ENCODE measurements at regions not wholly inside any gene's neighbourhood (a gene's known extent, or its start where the extent isn't known, plus 50 kb on each side); places are given as distances from the start of the nearest gene placed in this dataset.
A peak's percentile ranks its signal among the peaks of the same experiment; 100 is the strongest.

DNA sequence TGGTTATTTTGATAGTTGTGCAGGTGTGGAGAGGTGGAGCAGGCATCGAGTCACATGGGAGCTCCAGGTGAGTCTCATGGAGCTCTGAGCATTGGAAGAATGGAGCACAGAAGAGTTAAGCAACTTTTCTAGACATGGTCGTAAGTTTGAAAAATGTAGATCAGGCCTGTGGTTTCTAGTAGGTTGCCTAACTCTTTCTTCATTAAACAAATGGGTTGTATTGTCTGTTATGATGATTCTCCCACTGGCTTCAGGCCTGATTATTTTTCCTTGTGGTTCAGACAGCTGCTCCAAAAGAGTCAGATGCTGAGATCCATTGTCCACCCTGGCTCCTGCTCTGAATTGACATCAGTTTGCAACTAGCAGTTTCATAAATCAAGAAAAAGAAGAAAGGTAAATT is 80.3 kb upstream of the RPS23 start:
- peak; percentile 68 for DNase-seq (ENCODE audit: low read depth)

DNA sequence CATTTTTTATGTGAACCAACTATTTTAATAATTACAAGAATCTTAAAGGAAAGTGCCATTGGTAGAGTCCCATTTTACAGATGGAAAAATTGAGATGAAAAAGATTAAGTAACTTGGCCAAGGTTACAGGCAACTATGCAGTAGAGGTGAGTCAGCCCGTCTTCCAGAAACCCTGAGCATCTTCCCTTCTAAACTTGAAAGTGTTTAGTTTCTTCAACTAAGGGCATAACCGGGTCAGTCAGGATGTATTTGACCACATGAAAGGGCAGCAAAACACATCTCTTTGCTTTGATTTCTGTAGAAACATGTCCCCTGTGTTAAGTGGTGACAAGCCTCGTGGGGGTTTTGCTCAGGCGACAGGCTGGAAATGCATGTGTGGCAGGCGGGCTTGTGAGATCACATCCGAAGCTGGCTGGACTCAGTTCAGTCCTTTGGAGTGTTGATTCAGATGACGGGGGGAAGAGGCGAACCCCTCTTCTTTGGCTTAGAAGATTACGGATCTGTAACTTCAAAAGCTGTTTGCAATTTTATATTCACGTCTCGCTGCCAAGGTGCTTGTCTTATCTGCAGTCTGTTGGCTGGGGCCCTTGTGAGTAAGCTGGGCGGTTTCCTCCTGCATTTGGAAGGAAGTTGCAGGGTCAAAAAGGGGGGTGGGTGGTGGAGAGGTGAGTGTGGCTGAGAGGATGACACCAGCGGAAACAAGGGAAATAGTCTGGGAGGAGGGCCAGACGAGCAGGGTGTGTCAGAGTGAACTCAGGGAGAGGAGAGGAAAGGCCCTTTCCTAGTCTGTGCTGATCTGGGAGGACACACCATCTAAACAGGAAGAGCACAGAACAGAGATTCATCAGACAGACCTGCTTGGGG is 78.9 kb upstream of the RPS23 start:
- DNase-seq (ENCODE audit: low read depth) = peak; percentile 91

GRCh38 chr5:82356021-82356420 is 77.9 kb upstream of the RPS23 start:
- no peak for DNase-seq (ENCODE audit: low read depth)

DNA sequence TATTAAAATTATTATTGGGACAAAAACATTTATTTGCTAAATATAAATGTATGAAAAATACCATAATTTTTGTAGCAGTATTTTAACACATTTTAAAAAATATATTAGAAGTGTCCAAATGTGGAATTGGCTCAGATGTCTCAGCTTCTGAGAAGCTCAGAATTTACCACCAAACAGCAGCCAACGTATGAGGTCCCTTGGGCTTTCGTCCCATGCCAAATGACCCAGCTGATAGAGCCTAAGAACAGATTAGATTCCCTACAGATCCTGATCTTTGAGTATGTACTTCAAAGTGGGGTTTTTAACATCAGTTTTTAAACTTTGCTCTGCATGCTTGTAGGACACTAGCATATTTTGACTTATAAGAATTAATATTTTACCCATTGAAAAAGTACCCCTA is 77.3 kb upstream of the RPS23 start:
- no peak for DNase-seq (ENCODE audit: low read depth)

GRCh38 chr5:82355053-82355452 is 76.9 kb upstream of the RPS23 start:
- DNase-seq (ENCODE audit: low read depth) = no peak

GRCh38 chr5:82354543-82354942 is 76.4 kb upstream of the RPS23 start:
- DNase-seq (ENCODE audit: low read depth) = no peak

DNA sequence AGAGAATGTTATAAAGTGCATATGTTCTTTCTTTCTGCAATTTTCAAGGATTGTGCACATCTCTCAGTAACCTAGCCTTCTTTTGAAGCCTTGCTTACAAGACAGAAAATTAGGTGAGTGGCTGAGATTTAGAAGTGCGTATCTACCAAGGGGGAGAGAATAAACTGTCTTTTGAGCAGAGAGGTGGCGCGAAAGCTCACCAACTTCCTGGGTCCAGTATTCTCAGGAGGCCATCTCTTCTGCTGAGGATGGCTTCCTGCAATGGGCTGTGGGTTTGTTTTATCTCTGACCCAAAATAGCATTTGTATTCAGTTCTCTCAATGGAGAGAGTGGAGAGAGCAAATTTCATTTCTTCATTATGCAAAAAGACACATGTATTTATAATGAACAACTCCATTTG is 75.4 kb upstream of the RPS23 start:
- DNase-seq (ENCODE audit: low read depth) = no peak

DNA sequence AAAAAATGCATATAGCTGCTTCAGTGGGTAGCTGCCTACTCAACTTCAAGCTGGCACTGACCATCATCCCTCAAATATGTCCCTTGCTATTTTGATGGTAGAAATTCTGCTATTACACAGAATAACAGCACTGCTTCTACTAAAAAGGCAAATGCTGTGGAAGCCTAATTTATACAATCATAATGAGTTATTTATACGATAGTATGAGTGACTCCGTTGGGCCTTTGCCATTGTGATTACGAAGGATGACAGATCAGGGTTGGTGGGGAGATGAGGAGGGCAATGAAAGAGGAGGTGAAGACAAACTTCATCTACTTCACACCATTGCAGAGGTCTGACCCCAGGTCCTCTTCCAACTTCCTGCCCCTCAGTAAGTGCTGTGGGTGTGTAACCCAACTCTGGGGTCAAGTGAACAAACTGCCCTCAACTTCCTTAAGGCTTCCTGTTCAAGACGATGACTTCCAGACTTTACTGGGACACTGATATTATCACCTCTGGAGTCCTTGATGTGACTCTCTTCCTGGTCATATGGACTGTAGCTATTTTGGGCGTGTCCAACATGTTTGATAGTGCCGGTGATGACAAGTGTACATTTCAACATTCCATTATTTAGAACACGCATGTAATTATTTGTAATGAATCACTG is 74.1 kb upstream of the RPS23 start:
- no peak for DNase-seq (ENCODE audit: low read depth)

DNA sequence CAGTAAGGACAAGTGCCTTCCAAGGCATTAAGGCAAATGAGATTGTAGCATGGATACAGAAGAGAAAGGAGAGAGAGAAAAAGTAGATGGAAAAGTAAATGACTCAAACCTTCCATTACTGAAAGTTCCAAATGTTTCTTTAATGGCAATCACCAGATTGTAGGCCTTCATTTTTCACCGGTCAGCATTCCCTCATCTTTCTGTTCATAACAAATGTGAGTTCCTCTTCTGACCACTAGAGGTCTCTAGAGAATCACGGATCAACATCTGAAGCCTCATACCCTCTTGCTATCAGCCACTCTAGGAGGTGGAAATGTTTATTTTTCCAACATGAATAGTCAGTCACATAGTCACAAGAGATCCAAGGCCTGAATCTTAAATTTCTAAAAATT is 73.6 kb upstream of the RPS23 start:
- DNase-seq (ENCODE audit: low read depth) = peak; percentile 89

DNA sequence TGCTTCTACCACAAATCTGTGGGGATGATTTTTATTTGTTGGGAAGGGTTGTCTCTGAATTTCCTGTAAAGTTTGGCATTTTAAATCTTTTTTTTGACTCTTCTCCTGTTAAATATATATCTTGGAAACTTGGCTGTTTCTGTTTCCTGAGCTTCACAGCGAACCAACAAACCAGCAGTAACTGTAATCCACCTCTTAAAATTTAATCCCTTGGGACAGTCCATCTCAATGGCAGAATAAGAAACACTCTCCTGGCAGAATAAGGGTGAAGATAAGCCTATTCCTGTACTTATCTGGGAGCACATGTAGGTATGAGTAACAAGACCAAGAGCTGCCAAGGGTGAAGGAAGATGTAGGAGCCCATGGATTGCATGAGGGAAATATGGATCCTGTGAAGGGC is 73.1 kb upstream of the RPS23 start:
- no peak for DNase-seq (ENCODE audit: low read depth)

DNA sequence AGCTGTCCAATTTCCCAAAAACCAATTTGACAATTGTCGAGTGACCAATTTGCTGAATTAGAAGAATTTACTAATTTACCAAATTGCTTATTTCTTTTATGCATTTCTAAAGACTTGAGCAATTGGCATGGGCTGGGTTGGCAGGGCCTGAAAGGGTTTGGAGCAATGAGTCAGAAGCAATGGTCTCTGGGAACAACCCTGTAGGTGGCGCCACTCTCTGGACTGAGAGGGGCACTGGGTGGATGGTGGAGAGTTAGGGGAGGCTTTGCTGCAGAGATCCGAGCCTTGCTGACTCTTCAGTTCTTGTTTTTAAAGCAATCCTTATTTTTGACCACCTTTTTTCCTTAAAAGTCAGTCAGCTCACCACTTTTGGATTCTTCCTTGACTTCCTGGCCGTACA is 71.5 kb upstream of the RPS23 start:
- no peak for DNase-seq (ENCODE audit: low read depth)

DNA sequence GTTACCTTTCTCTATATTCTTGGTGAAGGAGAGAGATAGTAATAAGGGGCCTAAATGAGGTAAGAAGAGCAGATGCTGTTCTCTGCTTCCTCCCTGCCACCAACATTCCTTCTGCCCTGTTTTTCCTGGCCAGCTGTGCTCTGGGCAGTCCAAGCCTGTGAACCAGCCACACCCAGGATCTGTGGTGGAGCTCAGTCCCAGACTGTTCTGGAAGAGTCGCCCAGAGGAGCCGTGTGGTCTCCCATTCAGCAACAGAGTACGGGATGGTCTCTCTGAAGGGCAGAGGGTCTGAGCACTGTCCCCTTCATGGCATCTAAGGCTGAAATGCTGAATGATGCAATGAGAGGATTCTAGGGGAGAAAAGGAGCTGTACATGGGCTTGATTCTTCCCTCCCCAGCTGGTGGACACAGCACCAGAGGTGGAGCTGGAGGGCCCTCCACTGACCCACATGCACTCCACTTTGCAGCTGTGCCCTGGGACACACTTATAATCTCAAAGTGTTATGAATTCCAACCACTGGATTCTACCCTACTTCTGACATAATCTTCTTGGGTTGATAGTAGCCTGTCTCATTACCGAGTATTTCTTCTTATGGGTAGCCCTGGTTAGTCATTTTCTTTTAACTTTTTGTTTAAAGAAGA is 70.8 kb upstream of the RPS23 start:
- DNase-seq (ENCODE audit: low read depth) = peak; percentile 80

- peak; percentile 97 for DNase-seq (ENCODE audit: low read depth)
Observed at GRCh38 chr5:82347201-82347865, 69.2 kb upstream of the RPS23 start.

DNA sequence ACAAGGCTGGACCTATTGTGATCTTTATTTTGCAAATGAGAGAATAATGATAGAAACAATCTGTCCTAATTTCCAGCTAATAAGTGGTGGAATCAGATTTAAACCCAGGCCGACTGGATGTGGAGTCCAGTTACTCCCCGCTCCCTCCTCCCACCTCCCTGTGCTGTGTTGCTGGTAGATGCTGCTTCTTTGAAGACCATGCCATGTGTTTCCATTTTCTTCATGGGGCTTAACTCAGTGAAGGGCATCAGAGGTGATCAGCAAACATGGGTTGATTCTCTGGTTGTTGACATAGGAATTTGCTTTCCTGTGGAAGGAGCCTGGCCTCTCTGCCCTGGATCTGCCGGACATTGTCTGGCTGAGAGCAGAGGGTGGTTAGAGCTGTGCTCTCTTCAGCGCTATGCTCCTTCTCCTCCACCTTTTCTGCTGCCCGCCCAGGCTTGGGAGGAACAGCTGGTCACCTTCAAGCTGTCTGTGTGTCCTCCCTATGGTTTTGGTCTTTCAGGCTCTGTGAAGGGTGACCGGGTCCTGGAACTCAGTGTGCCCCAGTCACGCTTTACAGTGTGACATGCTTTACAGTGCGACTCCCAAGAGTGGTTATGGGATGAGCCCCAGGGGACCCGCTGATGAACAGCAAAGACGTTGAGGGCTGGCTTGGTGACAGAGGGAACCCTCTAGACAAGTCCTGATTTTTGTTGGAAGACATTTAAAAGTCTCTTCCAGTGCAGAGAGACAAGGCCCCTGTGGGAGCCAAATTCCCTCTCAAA is 68.4 kb upstream of the RPS23 start:
- DNase-seq (ENCODE audit: low read depth) = no peak

DNA sequence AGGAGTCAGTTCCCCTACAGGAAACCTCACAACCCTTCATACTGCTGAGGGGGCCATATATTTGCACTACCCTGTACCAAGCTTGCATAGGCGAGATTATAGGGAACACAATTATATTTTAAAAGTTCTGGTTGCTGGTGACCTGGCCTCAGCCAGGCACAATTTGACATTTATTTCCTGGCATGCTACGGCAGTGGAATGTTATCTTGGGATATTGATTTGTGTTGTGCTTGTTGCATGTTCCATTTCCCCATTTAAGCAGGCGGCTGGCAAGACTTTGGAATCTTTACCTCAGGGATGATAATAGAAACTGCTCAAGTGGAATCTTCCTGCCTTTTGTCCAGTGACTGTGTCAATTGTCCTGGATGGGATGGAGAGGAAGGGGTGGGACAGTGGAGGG is 67.0 kb upstream of the RPS23 start:
- no peak for DNase-seq (ENCODE audit: low read depth)

DNA sequence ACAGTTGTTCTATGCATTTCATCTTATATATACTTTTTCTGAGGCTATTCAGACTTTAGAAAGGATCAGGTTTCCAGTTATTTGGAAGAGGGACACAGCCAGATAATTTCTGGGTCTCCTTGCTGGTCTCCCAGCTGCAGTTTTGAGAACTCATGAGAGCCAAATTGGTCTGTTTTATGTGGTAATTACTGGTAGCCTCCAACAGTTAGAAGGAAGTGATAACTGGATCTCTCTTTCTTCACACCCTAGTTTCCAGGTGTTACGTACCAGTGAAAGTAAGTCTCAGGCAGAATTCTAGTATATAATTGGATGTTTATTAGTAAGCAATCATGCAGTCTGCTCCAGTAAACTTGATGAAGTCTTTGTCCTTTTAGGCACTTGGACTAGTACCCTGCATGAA is 63.2 kb upstream of the RPS23 start:
- DNase-seq (ENCODE audit: low read depth) = no peak

DNA sequence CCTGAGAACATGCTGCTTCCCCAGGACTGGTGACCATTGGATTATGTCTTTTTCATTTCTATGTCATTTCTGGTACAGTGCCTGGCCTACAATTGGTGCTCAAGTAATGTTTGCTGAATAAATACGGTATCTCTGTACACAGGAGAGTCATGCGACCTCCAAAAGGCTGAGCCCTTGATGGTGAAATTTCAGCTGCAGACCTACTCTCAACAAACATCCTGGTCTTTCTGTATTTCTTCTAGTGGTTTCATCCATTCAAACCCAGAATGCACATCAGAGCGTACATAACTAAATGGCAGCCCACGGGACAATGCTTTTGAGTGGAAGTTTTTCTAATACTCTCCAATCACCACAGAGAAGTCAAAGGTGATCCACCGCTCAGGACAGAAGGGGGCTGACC is 62.6 kb upstream of the RPS23 start:
- DNase-seq (ENCODE audit: low read depth) = no peak

- DNase-seq (ENCODE audit: low read depth) = no peak
Observed at GRCh38 chr5:82339792-82340191, 61.6 kb upstream of the RPS23 start.

GRCh38 chr5:82338771-82339373 is 60.7 kb upstream of the RPS23 start:
- no peak for DNase-seq (ENCODE audit: low read depth)

GRCh38 chr5:82336959-82337351 is 58.8 kb upstream of the RPS23 start:
- DNase-seq (ENCODE audit: low read depth) = no peak

DNA sequence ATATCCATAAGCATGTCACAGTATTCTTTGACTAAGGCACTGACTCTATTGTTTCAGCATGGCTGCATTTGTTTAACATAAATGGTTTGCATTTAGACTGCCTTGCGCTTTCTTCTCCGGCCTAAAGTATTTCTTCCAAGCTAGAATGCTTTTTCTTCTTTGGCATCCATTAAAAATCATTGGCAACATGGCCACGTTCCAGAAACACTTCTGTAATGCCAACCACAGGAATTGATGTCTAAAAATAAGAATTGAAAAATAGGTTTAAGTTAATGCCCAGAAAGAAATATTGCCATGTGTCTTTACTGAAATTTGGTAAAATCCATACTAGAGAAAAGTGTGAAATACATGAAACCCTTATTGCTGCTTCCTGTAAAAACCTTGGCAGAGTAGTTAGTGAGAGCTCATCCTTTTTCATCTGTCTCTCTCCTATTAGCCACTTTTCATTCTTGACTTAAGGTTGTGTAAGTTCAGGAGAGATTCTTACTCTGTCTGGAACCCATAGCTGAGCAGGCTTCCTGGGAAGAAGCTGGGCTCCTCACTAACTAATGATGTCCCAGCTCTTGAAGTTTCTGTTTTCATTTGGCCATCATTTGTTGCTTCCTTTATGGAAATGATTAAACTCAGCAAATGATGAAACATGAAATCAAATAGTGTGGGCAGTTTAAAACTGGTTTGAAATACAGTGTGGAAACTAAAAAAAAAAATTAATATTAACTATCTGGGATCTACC is 58.2 kb upstream of the RPS23 start:
- peak; percentile 42 for DNase-seq (ENCODE audit: low read depth)
